ENCODE measurements at regions not wholly inside any gene's neighbourhood (a gene's known extent, or its start where the extent isn't known, plus 50 kb on each side); places are given as distances from the start of the nearest gene placed in this dataset.

GRCh38 chr20:12435268-12435667 is 517.6 kb downstream of the BTBD3 start:
- TF ChIP-seq CTCF (IDR thresholded peaks at IDR 0.05) (no peak), POLR2A (IDR thresholded peaks at IDR 0.05) (no peak)

Data from vagina (tissue), 2 donors.